PC-3 (cell line): ENCODE measurements at regions not wholly inside any gene's neighbourhood (a gene's known extent, or its start where the extent isn't known, plus 50 kb on each side); places are given as distances from the start of the nearest gene placed in this dataset.

Experiments used
- ATAC-seq: fragments of 200-7000 bp; cut with Tn5 transposase; 2 replicates; pipeline ENCODE4 v1.9.1; 2020; ENCODE audit warnings: mild to moderate bottlenecking, moderate library complexity
- BruUV-seq: library from RNA; stranded (reverse); fragments of 400-500 nt; replicated peaks from 2 replicates; lab custom pipeline; 2021; lab: Mats Ljungman, UMichigan
- CTCF ChIA-PET: fragments of 300-600 bp; sonication (Branson Sonifier 250); formaldehyde crosslinking; loops from one replicate; lab custom pipeline; 2022; ENCODE audit warnings: antibody characterized with exemption; lab: Charles Lee
- POLR2A ChIA-PET: fragments of 300-600 bp; sonication (Branson Sonifier 250); formaldehyde crosslinking; loops from one replicate; lab custom pipeline; 2022; ENCODE audit warnings: antibody characterized with exemption; ENCODE audit not compliant: unreplicated experiment; lab: Charles Lee
- DNase-seq: peaks from one replicate; pipeline ENCODE4 v3.0.0-alpha.2; 2015
- H2AFZ ChIP-seq: fragments of 300-600 bp; sonication (generic); 2 replicates; pipeline ENCODE4 v1.6.0; 2016; ENCODE audit warnings: antibody characterized with exemption, low read length
- H3F3A ChIP-seq: fragments of 300-600 bp; sonication (generic); one replicate; pipeline ENCODE4 v1.6.0; 2017; ENCODE audit warnings: antibody characterized with exemption, low read length, control low read depth, mild to moderate bottlenecking; ENCODE audit not compliant: unreplicated experiment
- H3K27ac ChIP-seq: fragments of 300-600 bp; sonication (generic); 2 replicates; pipeline ENCODE4 v1.5.1; 2016; ENCODE audit warnings: mild to moderate bottlenecking, low read length
- H3K27me3 ChIP-seq: fragments of 300-600 bp; sonication (generic); 2 replicates; pipeline ENCODE4 v1.6.1; 2016; ENCODE audit warnings: low read length, mixed read lengths
- H3K36me3 ChIP-seq: fragments of 300-600 bp; sonication (generic); 2 replicates; pipeline ENCODE4 v1.6.1; 2016; ENCODE audit warnings: low read depth, mixed run types, low read length, mixed read lengths
- H3K4me1 ChIP-seq: fragments of 300-600 bp; sonication (generic); 2 replicates; pipeline ENCODE4 v1.5.1; 2016; ENCODE audit warnings: low read length; ENCODE audit not compliant: insufficient read depth
- H3K4me2 ChIP-seq: fragments of 300-600 bp; sonication (generic); 2 replicates; pipeline ENCODE4 v1.6.0; 2016; ENCODE audit warnings: low read length
- H3K4me3 ChIP-seq: fragments of 300-600 bp; sonication (generic); 2 replicates; pipeline ENCODE4 v1.5.1; 2016; ENCODE audit warnings: mild to moderate bottlenecking, low read length, mixed read lengths
- H3K79me2 ChIP-seq: fragments of 300-600 bp; sonication (generic); 2 replicates; pipeline ENCODE4 v1.6.1; 2017; ENCODE audit warnings: low read length, mixed read lengths
- H3K9ac ChIP-seq: fragments of 300-600 bp; sonication (generic); 2 replicates; pipeline ENCODE4 v1.6.0; 2016; ENCODE audit warnings: mild to moderate bottlenecking, low read length
- H3K9me2 ChIP-seq: fragments of 300-600 bp; sonication (generic); replicated peaks from 2 replicates; pipeline ENCODE4 v1.6.1; 2016; ENCODE audit warnings: mixed run types, low read length, mixed read lengths
- H3K9me3 ChIP-seq: fragments of 300-600 bp; sonication (generic); 2 replicates; pipeline ENCODE4 v1.6.1; 2016; ENCODE audit warnings: low read length, mixed read lengths
- H4K20me1 ChIP-seq: fragments of 300-600 bp; sonication (generic); 2 replicates; pipeline ENCODE4 v1.6.1; 2016; ENCODE audit warnings: low read length, mixed read lengths
- CTCF ChIP-seq: fragments of 300-600 bp; sonication (generic); conservative IDR thresholded peaks from 2 replicates; pipeline ENCODE4 v1.5.1; 2017; ENCODE audit warnings: antibody characterized with exemption, low read depth, mild to moderate bottlenecking, low read length
- EZH2 ChIP-seq: fragments of 300-600 bp; sonication (generic); IDR thresholded peaks from one replicate; pipeline ENCODE4 v1.6.1; 2017; ENCODE audit warnings: antibody characterized with exemption, mild to moderate bottlenecking, low read length; ENCODE audit not compliant: unreplicated experiment
- EZH2phosphoT487 ChIP-seq: fragments of 300-600 bp; sonication (generic); IDR thresholded peaks from 2 replicates; pipeline ENCODE4 v1.6.1; 2018; ENCODE audit warnings: mild to moderate bottlenecking, antibody characterized with exemption, low read length, borderline replicate concordance
- intact Hi-C: fragments of 100-400 bp; cut with micrococcal nuclease; formaldehyde crosslinking; loops from 2 replicates; pipeline ENCODE4 v1.9.0; 2023

- Histone ChIP-seq H3K4me1 (no peaks in the 10 kb centered on the region), H2AFZ (no peak overlapping the region), H3K9me2 (no peaks in the 10 kb centered on the region), H3K9me3 (no peaks in the 10 kb centered on the region; the same call in 1 of the 2 replicates), H3K27me3 (peaks cover 6% of the 10 kb centered on the region; the same call in 1 of the 2 replicates), H4K20me1 (no peaks in the 10 kb centered on the region), H3F3A (no peaks in the 10 kb centered on the region), H3K4me2 (no peak overlapping the region), H3K27ac (no peak overlapping the region), H3K36me3 (no peaks in the 10 kb centered on the region), H3K9ac (no peak overlapping the region), H3K4me3 (no peak overlapping the region), H3K79me2 (no peaks in the 10 kb centered on the region)
- TF ChIP-seq EZH2 (no peak), EZH2phosphoT487 (no peak), CTCF (no peak)
- ATAC-seq (no peak), DNase-seq (no peak)
- ChIA-PET POLR2A (no interaction called here), CTCF (no interaction called here)
- BruUV-seq, result no TSS peak
- intact Hi-C loops, result no loop called here
These were observed 145.6 kb upstream of the C21orf91 start for GRCh38 chr21:17964716-17965115.

- Histone ChIP-seq H3K27me3 (peaks cover 6% of the 10 kb centered on the region; the same call in 1 of the 2 replicates), H3K4me3 (no peak overlapping the region), H4K20me1 (no peaks in the 10 kb centered on the region), H3K9me3 (no peaks in the 10 kb centered on the region; the same call in 1 of the 2 replicates), H3K9ac (no peak overlapping the region), H3K36me3 (no peaks in the 10 kb centered on the region), H3K79me2 (no peaks in the 10 kb centered on the region), H3K4me2 (no peak overlapping the region), H3K27ac (no peak overlapping the region), H3K9me2 (no peaks in the 10 kb centered on the region), H3K4me1 (no peaks in the 10 kb centered on the region), H3F3A (no peaks in the 10 kb centered on the region), H2AFZ (no peak overlapping the region)
- ATAC-seq, result no peak
- BruUV-seq, result no TSS peak
- no peak for TF ChIP-seq EZH2
- TF ChIP-seq EZH2phosphoT487, result no peak
- no peak for TF ChIP-seq CTCF
- DNase-seq, result no peak
- ChIA-PET POLR2A (no interaction called here), CTCF (no interaction called here)
- intact Hi-C loops, result no loop called here
These were observed 145.0 kb upstream of the C21orf91 start for GRCh38 chr21:17964199-17964598.

GRCh38 chr21:17950591-17950990 lies 131.4 kb upstream of the C21orf91 start:
- H3K4me2 ChIP-seq, result no peak overlapping the region
- no peaks in the 10 kb centered on the region for H3K27me3 ChIP-seq
- intact Hi-C loops, result no loop called here
- TF ChIP-seq EZH2phosphoT487 (no peak), EZH2 (no peak), CTCF (no peak)
- no peak for DNase-seq
- no peak overlapping the region for H2AFZ ChIP-seq
- CTCF ChIA-PET, result no interaction called here
- H3K4me1 ChIP-seq, result no peaks in the 10 kb centered on the region
- H3K9me2 ChIP-seq, result no peaks in the 10 kb centered on the region
- no peaks in the 10 kb centered on the region for H4K20me1 ChIP-seq
- no peak overlapping the region for H3K9ac ChIP-seq
- no peaks in the 10 kb centered on the region for H3F3A ChIP-seq
- H3K79me2 ChIP-seq, result no peaks in the 10 kb centered on the region
- BruUV-seq, result no TSS peak
- ATAC-seq, result no peak
- no peak overlapping the region for H3K4me3 ChIP-seq
- H3K27ac ChIP-seq, result no peak overlapping the region
- no peaks in the 10 kb centered on the region for H3K36me3 ChIP-seq
- no peaks in the 10 kb centered on the region for H3K9me3 ChIP-seq
- POLR2A ChIA-PET, result no interaction called here
